Lung (tissue), 11 donors: ENCODE measurements at regions not wholly inside any gene's neighbourhood (a gene's known extent, or its start where the extent isn't known, plus 50 kb on each side); places are given as distances from the start of the nearest gene placed in this dataset.

Source experiments
- ATAC-seq: fragments of 200-7000 bp; cut with Tn5 transposase; one replicate; pipeline ENCODE4 v1.9.1; 2020; ENCODE audit warnings: moderate number of reproducible peaks; ENCODE audit not compliant: insufficient read depth, low FRiP score
- DNase-seq, 3 donors: peaks; one replicate each; pipeline ENCODE4 v3.0.0-alpha.2; 2013 to 2017
- H3K27ac ChIP-seq, 2 donors: one replicate each; pipeline ENCODE4 v1.5.1; 2013; ENCODE audit warnings: mild to moderate bottlenecking in 2 of 2, moderate library complexity in 2 of 2, control low read depth in 1 of 2, inconsistent platforms in 1 of 2, low read depth in 1 of 2, low read length in 1 of 2
- H3K27me3 ChIP-seq, 3 donors: one replicate each; pipeline ENCODE4 v1.5.1; 2013; ENCODE audit warnings: low read length in 2 of 3; ENCODE audit not compliant: control insufficient read depth in 3 of 3, insufficient read depth in 3 of 3
- H3K36me3 ChIP-seq, 4 donors: one replicate each; pipeline ENCODE4 v1.5.1; 2013; ENCODE audit warnings: low read length in 4 of 4, mild to moderate bottlenecking in 1 of 4, moderate library complexity in 1 of 4; ENCODE audit not compliant: control insufficient read depth in 4 of 4, insufficient read depth in 4 of 4
- H3K4me1 ChIP-seq, 5 donors: one replicate each; pipeline ENCODE4 v1.5.1; 2013; ENCODE audit warnings: low read length in 5 of 5, mild to moderate bottlenecking in 2 of 5, moderate library complexity in 1 of 5; ENCODE audit not compliant: control insufficient read depth in 5 of 5, insufficient read depth in 5 of 5
- H3K4me3 ChIP-seq: one replicate; pipeline ENCODE4 v1.5.1; 2013; ENCODE audit warnings: mild to moderate bottlenecking, control low read depth, moderate library complexity
- H3K9ac ChIP-seq, 2 donors: one replicate each; pipeline ENCODE4 v1.5.1; 2013; ENCODE audit warnings: low read length in 2 of 2, control low read depth in 1 of 2; ENCODE audit not compliant: insufficient read depth in 1 of 2
- H3K9me3 ChIP-seq, 4 donors: one replicate each; pipeline ENCODE4 v1.5.1; 2013; ENCODE audit warnings: low read length in 3 of 4, mild to moderate bottlenecking in 1 of 4, moderate library complexity in 1 of 4; ENCODE audit not compliant: control insufficient read depth in 4 of 4, insufficient read depth in 3 of 4
- CTCF ChIP-seq: IDR thresholded peaks from 2 replicates; pipeline ENCODE4 v1.5.1; 2012; ENCODE audit warnings: mild to moderate bottlenecking; ENCODE audit errors: control extremely low read depth, extremely low read depth
- WGBS, 2 donors: extraction: QIAGEN DNeasy Blood & Tissue Kit; methylation state at CpG; one replicate each; pipeline ENCODE4 v1.1.7; 2013; 5-methylcytosine and 5-hydroxymethylcytosine counted together
- donor health status: control.
- donor health status: control.
- donor health status: Bipolar disorder and iron deficiency.
- donor health status: healthy.
- donor health status: DM: yes; HTN: yes; CAD: no.

- no peak for TF ChIP-seq CTCF
- Histone ChIP-seq H3K36me3 (no peaks in the 10 kb centered on the region), H3K27ac (no peak overlapping the region), H3K27me3 (no peaks in the 10 kb centered on the region), H3K9me3 (no peaks in the 10 kb centered on the region), H3K4me1 (no peaks in the 10 kb centered on the region), H3K4me3 (no peak overlapping the region), H3K9ac (no peak overlapping the region)
- ATAC-seq: no peak
- DNase-seq: no peak
These were observed 167.9 kb upstream of the MAN1A1 start for GRCh38 chr6:119517428-119517827.

- H3K36me3 ChIP-seq: no peaks in the 10 kb centered on the region
- no peaks in the 10 kb centered on the region for H3K27me3 ChIP-seq
- ATAC-seq (no peak), DNase-seq (no peak)
- whole genome bisulfite sequencing, 2 donors: 85 to 86% methylated on average over 2 of the region's 2 CpGs
- H3K27ac ChIP-seq: no peak overlapping the region
- no peak for TF ChIP-seq CTCF
- H3K4me1 ChIP-seq: no peaks in the 10 kb centered on the region
- H3K9me3 ChIP-seq: no peaks in the 10 kb centered on the region
- no peak overlapping the region for H3K9ac ChIP-seq
- H3K4me3 ChIP-seq: no peak overlapping the region
These were observed 164.8 kb upstream of the MAN1A1 start for GRCh38 chr6:119514345-119514744.

GRCh38 chr6:119511024-119511423 lies 161.5 kb upstream of the MAN1A1 start:
- Histone ChIP-seq H3K9ac (no peak overlapping the region), H3K27me3 (no peaks in the 10 kb centered on the region), H3K4me3 (no peak overlapping the region), H3K27ac (no peak overlapping the region), H3K36me3 (no peaks in the 10 kb centered on the region), H3K9me3 (no peaks in the 10 kb centered on the region), H3K4me1 (no peaks in the 10 kb centered on the region)
- WGBS, 2 donors: 51 to 59% methylated on average over 3 of the region's 3 CpGs
- no peak for DNase-seq
- no peak for ATAC-seq
- no peak for TF ChIP-seq CTCF

GRCh38 chr6:119510246-119510645 lies 160.7 kb upstream of the MAN1A1 start:
- no peaks in the 10 kb centered on the region for H3K36me3 ChIP-seq
- no peaks in the 10 kb centered on the region for H3K9me3 ChIP-seq
- TF ChIP-seq CTCF: no peak
- WGBS, 2 donors: 92 to 94% methylated on average over 2 of the region's 2 CpGs
- no peak overlapping the region for H3K9ac ChIP-seq
- no peaks in the 10 kb centered on the region for H3K4me1 ChIP-seq
- H3K27me3 ChIP-seq: no peaks in the 10 kb centered on the region
- H3K27ac ChIP-seq: no peak overlapping the region
- ATAC-seq (no peak), DNase-seq (no peak)
- H3K4me3 ChIP-seq: no peak overlapping the region
